Bronchial epithelial cell (primary cell): ENCODE measurements at regions not wholly inside any gene's neighbourhood (a gene's known extent, or its start where the extent isn't known, plus 50 kb on each side); places are given as distances from the start of the nearest gene placed in this dataset.
A peak's percentile ranks its signal among the peaks of the same experiment; 100 is the strongest.
"Not testable (repeated sequence)": the region's sequence is repeated elsewhere in the genome, so short reads cannot be mapped to it uniquely, and the experiment has no call there.

Source experiments
- DNase-seq: peaks from one replicate; pipeline ENCODE4 v3.0.0-alpha.2; 2010; ENCODE audit warnings: low read depth
- FAIRE-seq: peaks from 2 replicates; lab custom pipeline; 2011; peaks lifted over from hg19 to GRCh38; lab: Jason Lieb, UNC
- H3K27me3 ChIP-seq: 2 replicates; pipeline ENCODE4 v1.5.1; 2011; ENCODE audit warnings: low read length; ENCODE audit not compliant: control insufficient read depth, insufficient read depth
- H3K36me3 ChIP-seq: 2 replicates; pipeline ENCODE4 v1.5.1; 2011; ENCODE audit warnings: low read length; ENCODE audit not compliant: control insufficient read depth, insufficient read depth
- H3K4me3 ChIP-seq: 2 replicates; pipeline ENCODE4 v1.5.1; 2011; ENCODE audit warnings: mild to moderate bottlenecking, low read depth, low read length, control low read depth
- CTCF ChIP-seq: IDR thresholded peaks from 2 replicates; pipeline ENCODE4 v1.5.1; 2011; ENCODE audit warnings: mild to moderate bottlenecking, moderate library complexity, low read length, control low read depth, inconsistent platforms; ENCODE audit not compliant: insufficient read depth, severe bottlenecking

GRCh38 chr1:148373192-148373925 lies 109.7 kb downstream of the PPIAL4G start:
- DNase-seq (no peak), FAIRE-seq (no peak)
- no peak for TF ChIP-seq CTCF
- H3K4me3 ChIP-seq = no peak overlapping the region
- H3K36me3 ChIP-seq = no peaks in the 10 kb centered on the region
- H3K27me3 ChIP-seq = no peaks in the 10 kb centered on the region

GRCh38 chr1:148372731-148373130 lies 110.4 kb downstream of the PPIAL4G start:
- Histone ChIP-seq H3K36me3 (no peaks in the 10 kb centered on the region), H3K27me3 (no peaks in the 10 kb centered on the region), H3K4me3 (no peak overlapping the region)
- FAIRE-seq (no peak), DNase-seq (peak; percentile 25)
- no peak for TF ChIP-seq CTCF

GRCh38 chr1:148372051-148372726 lies 110.9 kb downstream of the PPIAL4G start:
- H3K4me3 ChIP-seq, H3K36me3 ChIP-seq, FAIRE-seq, H3K27me3 ChIP-seq: not testable (repeated sequence)
- peak; percentile 22 for DNase-seq

- not testable (repeated sequence) for H3K27me3 ChIP-seq, FAIRE-seq, H3K36me3 ChIP-seq, H3K4me3 ChIP-seq
- peak; percentile 64 for TF ChIP-seq CTCF
- DNase-seq = peak; percentile 71
These were observed 111.5 kb downstream of the PPIAL4G start for GRCh38 chr1:148371551-148371994.

GRCh38 chr1:148370661-148371060 lies 112.4 kb downstream of the PPIAL4G start:
- not testable (repeated sequence) for FAIRE-seq, H3K36me3 ChIP-seq, H3K27me3 ChIP-seq, H3K4me3 ChIP-seq, DNase-seq

- TF ChIP-seq CTCF = no peak
- DNase-seq = no peak
- no peak overlapping the region for H3K4me3 ChIP-seq
- no peaks in the 10 kb centered on the region for H3K27me3 ChIP-seq
- FAIRE-seq = no peak
- no peaks in the 10 kb centered on the region for H3K36me3 ChIP-seq
These were observed 115.5 kb downstream of the PPIAL4G start for GRCh38 chr1:148367596-148367995.

- DNase-seq = peak; percentile 72
- not testable (repeated sequence) for H3K4me3 ChIP-seq, FAIRE-seq, H3K36me3 ChIP-seq, H3K27me3 ChIP-seq
These were observed 116.9 kb downstream of the PPIAL4G start for GRCh38 chr1:148366136-148366753.

GRCh38 chr1:148365151-148365550 lies 118.0 kb downstream of the PPIAL4G start:
- FAIRE-seq, DNase-seq, H3K27me3 ChIP-seq, H3K36me3 ChIP-seq, H3K4me3 ChIP-seq: not testable (repeated sequence)

- DNase-seq, H3K36me3 ChIP-seq, H3K27me3 ChIP-seq, FAIRE-seq, H3K4me3 ChIP-seq: not testable (repeated sequence)
These were observed 119.1 kb downstream of the PPIAL4G start for GRCh38 chr1:148363979-148364378.
